Fibroblast of pulmonary artery (primary cell): ENCODE measurements at regions not wholly inside any gene's neighbourhood (a gene's known extent, or its start where the extent isn't known, plus 50 kb on each side); places are given as distances from the start of the nearest gene placed in this dataset.

Experiments
- DNase-seq: peaks from one replicate; pipeline ENCODE4 v3.0.0-alpha.2; 2010; ENCODE audit warnings: low read depth
- H3K4me3 ChIP-seq: replicated peaks from 2 replicates; pipeline ENCODE4 v1.5.1; 2011; ENCODE audit warnings: low read depth, mild to moderate bottlenecking, control low read depth, low read length, moderate library complexity
- TF ChIP-seq, protein P1 (sequence below): IDR thresholded peaks from 2 replicates; pipeline ENCODE4 v1.5.1; 2011; ENCODE audit warnings: mild to moderate bottlenecking, control low read depth, low read length, inconsistent platforms; ENCODE audit errors: missing control alignments

DNA sequence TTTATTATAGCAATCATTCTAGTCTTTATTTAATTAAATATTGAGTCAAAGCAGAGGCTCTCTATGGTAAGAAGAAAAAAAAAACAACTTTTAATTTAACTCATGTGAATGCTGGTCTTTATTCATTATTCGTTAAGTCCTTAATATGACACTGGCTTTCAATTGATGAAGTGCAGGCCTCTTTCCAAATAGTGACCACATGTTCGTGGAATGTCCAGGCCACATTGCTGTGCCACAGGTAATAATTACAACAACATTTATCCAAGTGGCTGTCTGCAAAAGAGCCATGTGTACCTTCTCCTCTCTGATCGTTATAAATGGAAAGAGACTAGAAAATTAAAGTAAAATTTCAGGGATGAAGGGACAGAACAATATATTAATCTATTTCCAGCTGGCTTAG lies 220.1 kb upstream of the PABPC4L start:
- TF ChIP-seq, protein P1, sequence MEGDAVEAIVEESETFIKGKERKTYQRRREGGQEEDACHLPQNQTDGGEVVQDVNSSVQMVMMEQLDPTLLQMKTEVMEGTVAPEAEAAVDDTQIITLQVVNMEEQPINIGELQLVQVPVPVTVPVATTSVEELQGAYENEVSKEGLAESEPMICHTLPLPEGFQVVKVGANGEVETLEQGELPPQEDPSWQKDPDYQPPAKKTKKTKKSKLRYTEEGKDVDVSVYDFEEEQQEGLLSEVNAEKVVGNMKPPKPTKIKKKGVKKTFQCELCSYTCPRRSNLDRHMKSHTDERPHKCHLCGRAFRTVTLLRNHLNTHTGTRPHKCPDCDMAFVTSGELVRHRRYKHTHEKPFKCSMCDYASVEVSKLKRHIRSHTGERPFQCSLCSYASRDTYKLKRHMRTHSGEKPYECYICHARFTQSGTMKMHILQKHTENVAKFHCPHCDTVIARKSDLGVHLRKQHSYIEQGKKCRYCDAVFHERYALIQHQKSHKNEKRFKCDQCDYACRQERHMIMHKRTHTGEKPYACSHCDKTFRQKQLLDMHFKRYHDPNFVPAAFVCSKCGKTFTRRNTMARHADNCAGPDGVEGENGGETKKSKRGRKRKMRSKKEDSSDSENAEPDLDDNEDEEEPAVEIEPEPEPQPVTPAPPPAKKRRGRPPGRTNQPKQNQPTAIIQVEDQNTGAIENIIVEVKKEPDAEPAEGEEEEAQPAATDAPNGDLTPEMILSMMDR = no peak
- no peak for DNase-seq
- no peak overlapping the region for H3K4me3 ChIP-seq

DNA sequence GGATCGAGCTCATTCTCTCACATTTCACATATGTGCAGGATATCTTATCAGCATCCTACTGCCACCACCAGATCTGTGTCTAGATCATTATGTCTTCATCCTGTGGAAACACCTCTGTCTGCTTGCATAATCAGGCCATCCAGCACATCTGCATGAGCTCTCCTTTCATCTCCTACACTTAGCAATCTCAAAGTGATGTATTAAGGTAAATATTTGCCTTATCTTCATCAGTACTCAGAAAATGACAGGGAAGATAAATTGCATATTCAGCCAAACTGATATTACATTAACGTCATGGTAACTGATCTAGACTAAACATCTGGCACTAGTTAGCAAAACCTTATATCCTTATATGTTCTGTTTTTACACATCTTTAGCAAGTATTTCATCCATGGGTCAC lies 207.3 kb upstream of the PABPC4L start:
- TF ChIP-seq, protein P1 = no peak

DNA sequence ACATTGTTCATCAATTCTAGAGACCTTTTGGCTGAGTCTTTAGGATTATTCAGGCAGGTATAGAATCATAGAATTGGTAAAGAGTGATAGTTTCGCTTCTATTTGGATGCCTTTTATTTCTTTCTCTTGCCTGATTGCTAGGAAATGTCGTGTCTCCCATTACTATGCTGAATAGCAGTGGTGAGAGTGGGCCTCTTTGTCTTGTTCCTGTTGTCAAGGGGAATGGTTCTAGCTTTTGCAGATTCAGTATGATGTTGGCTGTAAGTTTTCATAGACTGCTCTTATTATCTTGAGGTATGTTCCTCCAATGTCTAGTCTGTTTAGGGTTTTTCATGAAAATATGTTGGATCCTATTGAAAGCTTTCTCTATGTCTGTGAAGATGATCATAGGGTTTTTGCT lies 200.2 kb upstream of the PABPC4L start:
- DNase-seq = no peak
- no peak overlapping the region for H3K4me3 ChIP-seq

More for the DNA sequence above, 207.3 kb upstream of the PABPC4L start:
- DNase-seq = no peak
- H3K4me3 ChIP-seq = no peak overlapping the region

DNA sequence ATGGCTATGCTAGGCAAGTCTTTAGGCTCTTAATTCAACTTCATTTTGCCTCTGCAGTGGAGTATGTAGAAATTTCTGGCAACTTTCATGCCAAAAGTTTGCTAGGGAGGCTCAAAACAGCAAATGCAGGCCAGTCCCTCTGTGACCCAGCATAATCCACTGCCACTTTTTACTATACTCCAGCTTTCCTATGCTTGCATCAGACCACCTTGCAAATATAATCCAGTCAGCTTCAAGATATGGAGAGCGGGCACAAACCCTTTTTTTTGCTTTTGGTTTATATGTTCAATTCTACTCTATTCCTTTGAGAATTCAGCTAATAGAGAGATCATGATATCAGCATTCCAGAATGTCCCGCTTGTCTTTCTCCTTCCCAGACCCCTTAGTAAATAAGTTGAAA lies 192.0 kb upstream of the PABPC4L start:
- H3K4me3 ChIP-seq = no peak overlapping the region
- TF ChIP-seq, protein P1 = no peak
- DNase-seq = no peak

More for the DNA sequence above, 200.2 kb upstream of the PABPC4L start:
- TF ChIP-seq, protein P1 = no peak

DNA sequence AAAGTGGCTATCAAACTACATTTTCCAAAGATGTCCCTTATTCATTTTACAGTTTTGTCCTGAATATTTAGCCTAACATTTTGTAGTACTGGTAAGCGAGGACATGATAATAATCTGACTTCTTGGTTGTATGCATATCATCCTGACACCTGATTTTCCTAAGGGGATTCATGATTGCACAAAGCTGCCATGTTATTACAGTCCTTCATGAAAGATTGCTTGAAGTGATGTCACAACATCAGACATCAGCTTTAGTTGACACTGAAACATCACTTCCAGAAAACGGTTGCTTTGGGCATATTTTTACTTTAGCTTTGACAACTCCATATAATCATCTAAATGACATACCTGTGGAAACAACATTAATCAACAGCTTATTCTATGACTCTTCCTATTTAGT lies 188.7 kb upstream of the PABPC4L start:
- DNase-seq = no peak
- H3K4me3 ChIP-seq = no peak overlapping the region
- TF ChIP-seq, protein P1 = no peak

DNA sequence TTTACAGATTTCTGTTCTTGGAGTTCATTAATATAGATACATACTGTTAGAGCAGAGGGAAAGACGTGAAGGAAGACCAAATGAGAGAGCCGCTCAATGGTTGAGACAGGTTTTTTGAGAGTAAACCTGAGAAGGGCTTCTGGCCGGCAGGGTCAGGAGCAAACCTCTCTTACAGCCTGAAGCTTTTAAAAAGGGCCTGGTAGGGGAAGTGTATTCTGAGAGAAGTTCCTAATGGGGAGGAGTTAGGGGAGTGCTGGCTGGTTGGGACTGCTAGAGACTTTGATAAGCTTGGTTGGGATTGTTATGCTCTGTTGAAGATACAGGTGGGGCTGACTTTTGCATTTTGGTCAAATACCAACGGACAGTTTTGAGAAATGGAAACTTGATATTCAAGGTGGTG lies 186.8 kb upstream of the PABPC4L start:
- DNase-seq = no peak
- H3K4me3 ChIP-seq = no peak overlapping the region
- TF ChIP-seq, protein P1 = no peak

DNA sequence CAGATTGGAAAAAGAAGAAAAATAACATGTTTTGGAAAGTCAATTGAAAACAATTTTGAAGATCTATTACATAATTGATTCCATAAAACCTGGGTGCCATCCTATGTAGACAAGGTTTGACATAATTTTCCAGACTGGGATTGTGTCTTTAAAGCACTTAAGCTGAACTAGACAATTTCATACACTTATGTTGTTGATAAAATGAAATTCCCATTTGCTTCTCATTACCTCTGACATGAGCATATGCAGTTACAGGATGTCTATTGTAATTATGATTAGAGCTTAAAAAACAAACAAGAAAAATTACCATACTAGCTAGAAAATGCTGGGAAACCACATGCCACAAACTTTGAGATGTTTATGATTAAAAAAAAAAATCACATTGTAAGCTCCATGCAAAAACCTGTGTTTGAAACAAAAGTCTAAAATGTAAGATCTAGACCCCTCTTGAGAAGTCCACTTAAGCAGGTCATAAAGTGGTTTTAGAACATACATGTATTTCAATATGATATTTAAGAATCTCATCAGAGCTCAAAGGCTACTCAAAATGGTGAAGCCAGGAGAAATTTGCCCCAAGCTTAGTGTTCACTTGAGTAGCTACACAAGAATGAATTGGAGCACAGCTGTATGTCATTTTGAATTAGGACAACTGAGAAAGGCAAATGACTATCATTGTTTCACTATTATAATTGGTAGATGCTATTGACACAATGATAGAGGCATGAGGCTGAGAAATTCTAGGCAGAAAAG lies 181.1 kb upstream of the PABPC4L start:
- TF ChIP-seq, protein P1 = no peak
- no peak overlapping the region for H3K4me3 ChIP-seq
- DNase-seq = no peak
